Spleen (tissue), 11 donors: ENCODE measurements at regions not wholly inside any gene's neighbourhood (a gene's known extent, or its start where the extent isn't known, plus 50 kb on each side); places are given as distances from the start of the nearest gene placed in this dataset.

Experiments used
- DNase-seq: peaks from one replicate; pipeline ENCODE4 v3.0.0-alpha.2; 2020
- H3K27ac ChIP-seq, 8 donors: fragments of 200-600 bp; sonication (generic) in 7 of 8; 1 replicate in 4 of 8; 2 replicates in 4 of 8; pipeline versions ENCODE4 v1.5.0 to v1.8.0; 2016 to 2021; ENCODE audit warnings: inconsistent platforms in 4 of 8, mild to moderate bottlenecking in 4 of 8, moderate library complexity in 1 of 8
- H3K27me3 ChIP-seq, 7 donors: fragments of 200-600 bp; sonication (generic) in 6 of 7; replicated peaks in 1 of 7; 1 replicate in 4 of 7; 2 replicates in 3 of 7; pipeline versions ENCODE4 v1.5.0 to v1.8.0; 2016 to 2021; ENCODE audit warnings: inconsistent platforms in 3 of 7, mild to moderate bottlenecking in 1 of 7
- H3K36me3 ChIP-seq, 6 donors: fragments of 200-600 bp; sonication (generic) in 5 of 6; 1 replicate in 4 of 6; 2 replicates in 2 of 6; pipeline versions ENCODE4 v1.5.0 to v1.8.0; 2016 to 2021; ENCODE audit warnings: inconsistent platforms in 2 of 6
- H3K4me1 ChIP-seq, 6 donors: fragments of 200-600 bp; sonication (generic) in 5 of 6; 1 replicate in 3 of 6; 2 replicates in 3 of 6; pipeline versions ENCODE4 v1.5.0 to v1.8.0; 2016 to 2021; ENCODE audit warnings: inconsistent platforms in 3 of 6
- H3K4me3 ChIP-seq, 8 donors: fragments of 200-600 bp; sonication (generic) in 7 of 8; 1 replicate in 4 of 8; 2 replicates in 4 of 8; pipeline versions ENCODE4 v1.5.0 to v1.8.0; 2016 to 2021; ENCODE audit warnings: inconsistent platforms in 4 of 8, mild to moderate bottlenecking in 4 of 8, moderate library complexity in 2 of 8
- H3K9me3 ChIP-seq, 8 donors: fragments of 200-600 bp; sonication (generic) in 7 of 8; 1 replicate in 4 of 8; 2 replicates in 4 of 8; pipeline versions ENCODE4 v1.5.0 to v1.8.0; 2016 to 2021; ENCODE audit warnings: inconsistent platforms in 4 of 8
- CTCF ChIP-seq, 11 experiments: fragments of 200-600 bp in 7 of 11; fragments of 450-650 bp in 4 of 11; sonication (generic) in 4 of 11; IDR thresholded peaks in 8 of 11; conservative IDR thresholded peaks in 3 of 11; 1 replicate in 7 of 11; 2 replicates in 4 of 11; pipeline versions ENCODE4 v1.4.0 to v1.8.0; 2016 to 2021; ENCODE audit warnings: antibody characterized with exemption in 11 of 11, inconsistent platforms in 4 of 11, mild to moderate bottlenecking in 1 of 11
- POLR2A ChIP-seq, 3 donors: fragments of 450-650 bp; IDR thresholded peaks; one replicate each; pipeline ENCODE4 v1.5.1; 2017; ENCODE audit warnings: antibody characterized with exemption in 3 of 3, mild to moderate bottlenecking in 1 of 3
- POLR2AphosphoS5 ChIP-seq, 3 donors: sonication (generic); formaldehyde crosslinking; IDR thresholded peaks; one replicate each; pipeline ENCODE4 v1.5.1; 2017; ENCODE audit warnings: antibody characterized with exemption in 3 of 3
- WGBS, 5 donors: extraction: QIAGEN DNeasy Blood & Tissue Kit in 3 of 5; methylation state at CpG; one replicate each; pipeline versions ENCODE4 v1.1.5 to v1.1.7; 2013 to 2018; 5-methylcytosine and 5-hydroxymethylcytosine counted together
- intact Hi-C: fragments of 100-400 bp; cut with DNase I; formaldehyde crosslinking; loops from one replicate; pipeline ENCODE4 v1.15.0; 2023; ENCODE audit warnings: low total_unique reads
- donor health status: healthy with polysubstance abuse.
- donor health status: DM: no; HTN: no; CAD: no; lungs with moderate emphysema.
- donor health status: DM: no; HTN: no; CAD: no.
- donor health status: Bipolar disorder and iron deficiency.
- donor health status: healthy.
- donor health status: DM: no; HTN: no; CAD: no.
- donor health status: DM: yes; HTN: yes; CAD: no.

- no peak for TF ChIP-seq CTCF (IDR thresholded peaks at IDR 0.05 in 8 of 11, conservative IDR thresholded peaks at IDR 0.05 in 3 of 11)
- no peak for TF ChIP-seq POLR2A (IDR thresholded peaks at IDR 0.05)
- TF ChIP-seq POLR2AphosphoS5 (IDR thresholded peaks at IDR 0.05) = no peak
- no peak overlapping the region for H3K4me3 ChIP-seq
- DNase-seq = no peak
- intact Hi-C loops = no loop called here
- no peaks in the 10 kb centered on the region for H3K36me3 ChIP-seq
- H3K4me1 ChIP-seq = no peaks in the 10 kb centered on the region
- H3K27ac ChIP-seq = no peak overlapping the region
- no peaks in the 10 kb centered on the region for H3K27me3 ChIP-seq
- H3K9me3 ChIP-seq = peaks cover 0 to 8% (median 2%) of the 10 kb centered on the region in 8 donors
- WGBS, 5 donors = 55 to 75% (median 66%) methylated on average over 5 of the region's 5 CpGs
Observed at GRCh38 chr18:29712785-29713184, 1329.8 kb downstream of the DSC3 start.

GRCh38 chr18:29711932-29712331 is 1330.6 kb downstream of the DSC3 start:
- peaks cover 0 to 9% (median 2%) of the 10 kb centered on the region in 8 donors for H3K9me3 ChIP-seq
- H3K27ac ChIP-seq = no peak overlapping the region
- intact Hi-C loops = no loop called here
- H3K27me3 ChIP-seq = no peaks in the 10 kb centered on the region
- H3K4me1 ChIP-seq = no peaks in the 10 kb centered on the region
- no peaks in the 10 kb centered on the region for H3K36me3 ChIP-seq
- no peak overlapping the region for H3K4me3 ChIP-seq
- 76 to 92% (median 80%) methylated on average over 8 of the region's 8 CpGs for WGBS, 5 donors
- TF ChIP-seq POLR2AphosphoS5 (IDR thresholded peaks at IDR 0.05) (no peak), CTCF (IDR thresholded peaks at IDR 0.05 in 8 of 11, conservative IDR thresholded peaks at IDR 0.05 in 3 of 11) (no peak), POLR2A (IDR thresholded peaks at IDR 0.05) (no peak)
- DNase-seq = no peak

GRCh38 chr18:29693334-29693733 is 1349.2 kb downstream of the DSC3 start:
- peaks cover 0 to 6% (median 0%) of the 10 kb centered on the region in 8 donors for H3K9me3 ChIP-seq
- TF ChIP-seq POLR2A (IDR thresholded peaks at IDR 0.05) (no peak), POLR2AphosphoS5 (IDR thresholded peaks at IDR 0.05) (no peak), CTCF (IDR thresholded peaks at IDR 0.05 in 8 of 11, conservative IDR thresholded peaks at IDR 0.05 in 3 of 11) (no peak)
- H3K36me3 ChIP-seq = no peaks in the 10 kb centered on the region
- intact Hi-C loops = no loop called here
- H3K4me3 ChIP-seq = no peak overlapping the region
- H3K27me3 ChIP-seq = no peaks in the 10 kb centered on the region
- no peak for DNase-seq
- H3K4me1 ChIP-seq = no peaks in the 10 kb centered on the region
- 84 to 98% (median 91%) methylated on average over 1 of the region's 1 CpG for WGBS, 5 donors
- no peak overlapping the region for H3K27ac ChIP-seq

GRCh38 chr18:29681578-29681977 is 1361.0 kb downstream of the DSC3 start:
- Histone ChIP-seq H3K27me3 (no peaks in the 10 kb centered on the region), H3K4me3 (no peak overlapping the region), H3K27ac (no peak overlapping the region), H3K36me3 (no peaks in the 10 kb centered on the region), H3K4me1 (no peaks in the 10 kb centered on the region), H3K9me3 (peaks cover 0 to 33% (median 15%) of the 10 kb centered on the region in 8 donors)
- no peak for DNase-seq
- no peak for TF ChIP-seq POLR2A (IDR thresholded peaks at IDR 0.05)
- no peak for TF ChIP-seq CTCF (IDR thresholded peaks at IDR 0.05 in 8 of 11, conservative IDR thresholded peaks at IDR 0.05 in 3 of 11)
- no peak for TF ChIP-seq POLR2AphosphoS5 (IDR thresholded peaks at IDR 0.05)
- intact Hi-C loops = no loop called here
- 77 to 87% (median 85%) methylated on average over 4 of the region's 4 CpGs for WGBS, 5 donors
